ENCODE measurements at regions not wholly inside any gene's neighbourhood (a gene's known extent, or its start where the extent isn't known, plus 50 kb on each side); places are given as distances from the start of the nearest gene placed in this dataset.
A peak's percentile ranks its signal among the peaks of the same experiment; 100 is the strongest.

- peak; percentile 90 to 92 for DNase-seq (ENCODE audit: low read depth in 2 of 2)
Measured at GRCh38 chr14:98953551-98954348, 318.2 kb downstream of the BCL11B start.

- DNase-seq (ENCODE audit: low read depth in 2 of 2): no peak
Measured at GRCh38 chr14:98954349-98955000, 317.5 kb downstream of the BCL11B start.

- no peak for DNase-seq (ENCODE audit: low read depth in 2 of 2)
Measured at GRCh38 chr14:98955036-98955740, 316.8 kb downstream of the BCL11B start.

- DNase-seq (ENCODE audit: low read depth in 2 of 2): no peak
Measured at GRCh38 chr14:98955741-98956070, 316.3 kb downstream of the BCL11B start.

GRCh38 chr14:98956181-98956580, 315.8 kb downstream of the BCL11B start:
- DNase-seq (ENCODE audit: low read depth in 2 of 2): no peak

- no peak for DNase-seq (ENCODE audit: low read depth in 2 of 2)
Measured at GRCh38 chr14:98956661-98957060, 315.3 kb downstream of the BCL11B start.

- DNase-seq (ENCODE audit: low read depth in 2 of 2): peak; percentile 83 to 85
Measured at GRCh38 chr14:98957211-98958047, 314.6 kb downstream of the BCL11B start.

GRCh38 chr14:98958048-98958631, 313.9 kb downstream of the BCL11B start:
- no peak for DNase-seq (ENCODE audit: low read depth in 2 of 2)

- DNase-seq (ENCODE audit: low read depth in 2 of 2): no peak
Measured at GRCh38 chr14:98958632-98959031, 313.4 kb downstream of the BCL11B start.

- no peak for DNase-seq (ENCODE audit: low read depth in 2 of 2)
Measured at GRCh38 chr14:98959410-98959809, 312.6 kb downstream of the BCL11B start.

- no peak for DNase-seq (ENCODE audit: low read depth in 2 of 2)
Measured at GRCh38 chr14:98959958-98960616, 311.9 kb downstream of the BCL11B start.

GRCh38 chr14:98960617-98961013, 311.4 kb downstream of the BCL11B start:
- no peak for DNase-seq (ENCODE audit: low read depth in 2 of 2)

- DNase-seq (ENCODE audit: low read depth in 2 of 2): no peak
Measured at GRCh38 chr14:98961191-98961590, 310.8 kb downstream of the BCL11B start.

GRCh38 chr14:98962118-98962517, 309.9 kb downstream of the BCL11B start:
- no peak for DNase-seq (ENCODE audit: low read depth in 2 of 2)

GRCh38 chr14:98963610-98964009, 308.4 kb downstream of the BCL11B start:
- DNase-seq (ENCODE audit: low read depth in 2 of 2): no peak

- DNase-seq (ENCODE audit: low read depth in 2 of 2): no peak
Measured at GRCh38 chr14:98964171-98964570, 307.8 kb downstream of the BCL11B start.

GRCh38 chr14:98965076-98965475, 306.9 kb downstream of the BCL11B start:
- no peak for DNase-seq (ENCODE audit: low read depth in 2 of 2)

GRCh38 chr14:98966016-98966415, 306.0 kb downstream of the BCL11B start:
- DNase-seq (ENCODE audit: low read depth in 2 of 2): peak; percentile 36 to 37

GRCh38 chr14:98966475-98967162, 305.4 kb downstream of the BCL11B start:
- DNase-seq (ENCODE audit: low read depth in 2 of 2): no peak

- DNase-seq (ENCODE audit: low read depth in 2 of 2): no peak
Measured at GRCh38 chr14:98974113-98974512, 297.9 kb downstream of the BCL11B start.

Measured in fibroblast of skin of left quadriceps (primary cell).